PC-9 (cell line): ENCODE measurements at regions not wholly inside any gene's neighbourhood (a gene's known extent, or its start where the extent isn't known, plus 50 kb on each side); places are given as distances from the start of the nearest gene placed in this dataset.

ENCODE experiments used
- BruUV-seq: library from RNA; stranded (reverse); fragments of 400-500 nt; replicated peaks from 2 replicates; lab custom pipeline; 2021; lab: Mats Ljungman, UMichigan
- CTCF ChIA-PET: fragments of 300-600 bp; sonication (Branson Sonifier 250); formaldehyde crosslinking; loops from one replicate; lab custom pipeline; 2022; ENCODE audit warnings: antibody characterized with exemption; lab: Charles Lee
- POLR2A ChIA-PET: fragments of 300-600 bp; sonication (Branson Sonifier 250); formaldehyde crosslinking; loops from one replicate; lab custom pipeline; 2022; ENCODE audit warnings: antibody characterized with exemption; ENCODE audit not compliant: unreplicated experiment; lab: Charles Lee
- DNase-seq, 2 experiments: peaks; one replicate each; pipeline versions ENCODE4 v3.0.0 to v3.0.0-alpha.2; 2015 to 2022; ENCODE audit warnings: mixed read lengths in 1 of 2
- H2AFZ ChIP-seq: fragments of 200-600 bp; sonication (generic); 2 replicates; pipeline ENCODE4 v1.8.1; 2017; ENCODE audit warnings: antibody characterized with exemption
- H3F3A ChIP-seq: fragments of 200-600 bp; sonication (generic); 2 replicates; pipeline ENCODE4 v1.8.1; 2017; ENCODE audit warnings: antibody characterized with exemption, mild to moderate bottlenecking, low read depth; ENCODE audit not compliant: insufficient read depth
- H3K27ac ChIP-seq: fragments of 200-600 bp; sonication (generic); 2 replicates; pipeline ENCODE4 v1.6.1; 2016; ENCODE audit warnings: mixed run types
- H3K27me3 ChIP-seq: fragments of 200-600 bp; sonication (generic); 2 replicates; pipeline ENCODE4 v1.6.1; 2016; ENCODE audit warnings: low read depth, mixed run types; ENCODE audit not compliant: insufficient read depth
- H3K36me3 ChIP-seq: fragments of 200-600 bp; sonication (generic); 2 replicates; pipeline ENCODE4 v1.6.1; 2016; ENCODE audit warnings: low read depth, mixed run types
- H3K4me1 ChIP-seq: fragments of 200-600 bp; sonication (generic); replicated peaks from 2 replicates; pipeline ENCODE4 v1.6.1; 2016; ENCODE audit warnings: mixed run types; ENCODE audit not compliant: insufficient read depth
- H3K4me2 ChIP-seq: fragments of 200-600 bp; sonication (generic); 2 replicates; pipeline ENCODE4 v1.6.1; 2017; ENCODE audit warnings: mixed run types
- H3K4me3 ChIP-seq: fragments of 200-600 bp; sonication (generic); 2 replicates; pipeline ENCODE4 v1.6.1; 2016; ENCODE audit warnings: mixed run types
- H3K79me2 ChIP-seq: fragments of 200-600 bp; sonication (generic); 2 replicates; pipeline ENCODE4 v1.6.1; 2017; ENCODE audit warnings: low read depth, mixed run types
- H3K9me2 ChIP-seq: fragments of 200-600 bp; sonication (generic); 2 replicates; pipeline ENCODE4 v1.8.1; 2017; ENCODE audit warnings: mild to moderate bottlenecking; ENCODE audit not compliant: insufficient read depth
- H3K9me3 ChIP-seq: fragments of 200-600 bp; sonication (generic); 2 replicates; pipeline ENCODE4 v1.8.1; 2016; ENCODE audit warnings: low read depth; ENCODE audit not compliant: insufficient read depth
- H4K20me1 ChIP-seq: fragments of 200-600 bp; sonication (generic); 2 replicates; pipeline ENCODE4 v1.8.1; 2017; ENCODE audit not compliant: insufficient read depth
- EZH2 ChIP-seq: fragments of 200-600 bp; sonication (generic); IDR thresholded peaks from 2 replicates; pipeline ENCODE4 v1.8.0; 2017; ENCODE audit warnings: antibody characterized with exemption, low read depth
- intact Hi-C: fragments of 100-400 bp; cut with micrococcal nuclease; formaldehyde crosslinking; loops from one replicate; pipeline ENCODE4 v1.10.0; 2022; ENCODE audit not compliant: unreplicated experiment
- TF ChIP-seq, protein P1 (sequence below): fragments of 200-600 bp; sonication (generic); conservative IDR thresholded peaks from 2 replicates; pipeline ENCODE4 v1.6.1; 2017; ENCODE audit warnings: mixed run types, antibody characterized with exemption, mild to moderate bottlenecking, moderate library complexity

DNA sequence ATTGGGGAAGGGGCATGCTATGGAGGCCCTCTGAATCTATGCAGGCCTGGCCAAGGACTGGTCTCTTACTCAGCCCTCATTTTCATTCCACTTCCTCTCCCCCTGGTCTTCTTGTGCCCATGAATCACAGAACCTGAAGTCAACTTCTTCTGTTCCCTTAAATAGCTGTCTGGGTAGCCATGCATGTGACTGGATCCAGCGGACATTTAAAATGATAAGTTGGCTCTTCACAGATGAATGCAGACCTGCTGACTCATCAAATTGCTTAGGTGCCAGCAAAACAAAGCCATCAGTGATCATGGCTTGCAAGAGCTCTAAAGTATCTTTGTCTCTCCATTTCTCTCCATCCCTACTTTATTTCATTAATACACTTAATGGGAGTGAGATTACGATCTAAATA lies 90.1 kb upstream of the CADPS start:
- no peaks in the 10 kb centered on the region for H4K20me1 ChIP-seq
- H3K27ac ChIP-seq = no peak overlapping the region
- no peaks in the 10 kb centered on the region for H3K79me2 ChIP-seq
- H2AFZ ChIP-seq = no peak overlapping the region
- intact Hi-C loops = no loop called here
- ChIA-PET CTCF (no interaction called here), POLR2A (no interaction called here)
- TF ChIP-seq, protein P1, sequence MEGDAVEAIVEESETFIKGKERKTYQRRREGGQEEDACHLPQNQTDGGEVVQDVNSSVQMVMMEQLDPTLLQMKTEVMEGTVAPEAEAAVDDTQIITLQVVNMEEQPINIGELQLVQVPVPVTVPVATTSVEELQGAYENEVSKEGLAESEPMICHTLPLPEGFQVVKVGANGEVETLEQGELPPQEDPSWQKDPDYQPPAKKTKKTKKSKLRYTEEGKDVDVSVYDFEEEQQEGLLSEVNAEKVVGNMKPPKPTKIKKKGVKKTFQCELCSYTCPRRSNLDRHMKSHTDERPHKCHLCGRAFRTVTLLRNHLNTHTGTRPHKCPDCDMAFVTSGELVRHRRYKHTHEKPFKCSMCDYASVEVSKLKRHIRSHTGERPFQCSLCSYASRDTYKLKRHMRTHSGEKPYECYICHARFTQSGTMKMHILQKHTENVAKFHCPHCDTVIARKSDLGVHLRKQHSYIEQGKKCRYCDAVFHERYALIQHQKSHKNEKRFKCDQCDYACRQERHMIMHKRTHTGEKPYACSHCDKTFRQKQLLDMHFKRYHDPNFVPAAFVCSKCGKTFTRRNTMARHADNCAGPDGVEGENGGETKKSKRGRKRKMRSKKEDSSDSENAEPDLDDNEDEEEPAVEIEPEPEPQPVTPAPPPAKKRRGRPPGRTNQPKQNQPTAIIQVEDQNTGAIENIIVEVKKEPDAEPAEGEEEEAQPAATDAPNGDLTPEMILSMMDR = no peak
- TF ChIP-seq EZH2 = no peak
- no peaks in the 10 kb centered on the region for H3K9me3 ChIP-seq
- H3K4me1 ChIP-seq = no peaks in the 10 kb centered on the region
- H3K36me3 ChIP-seq = no peaks in the 10 kb centered on the region
- H3F3A ChIP-seq = no peaks in the 10 kb centered on the region
- no peaks in the 10 kb centered on the region for H3K27me3 ChIP-seq
- H3K4me3 ChIP-seq = no peak overlapping the region
- H3K4me2 ChIP-seq = no peak overlapping the region
- H3K9me2 ChIP-seq = no peaks in the 10 kb centered on the region
- DNase-seq = no peak
- BruUV-seq = no TSS peak

GRCh38 chr3:62968128-62968527 lies 92.9 kb upstream of the CADPS start:
- no peaks in the 10 kb centered on the region for H3K9me3 ChIP-seq
- no peaks in the 10 kb centered on the region for H3K36me3 ChIP-seq
- no peak for DNase-seq
- no peaks in the 10 kb centered on the region for H3K79me2 ChIP-seq
- H3K27ac ChIP-seq = no peak overlapping the region
- no peaks in the 10 kb centered on the region for H3K9me2 ChIP-seq
- no peak overlapping the region for H2AFZ ChIP-seq
- no peaks in the 10 kb centered on the region for H3K27me3 ChIP-seq
- ChIA-PET CTCF (no interaction called here), POLR2A (no interaction called here)
- intact Hi-C loops = no loop called here
- BruUV-seq = no TSS peak
- no peaks in the 10 kb centered on the region for H3F3A ChIP-seq
- H3K4me1 ChIP-seq = no peaks in the 10 kb centered on the region
- no peak overlapping the region for H3K4me3 ChIP-seq
- no peak overlapping the region for H3K4me2 ChIP-seq
- TF ChIP-seq, protein P1 = no peak
- TF ChIP-seq EZH2 = no peak
- H4K20me1 ChIP-seq = no peaks in the 10 kb centered on the region

- Histone ChIP-seq H3K27ac (no peak overlapping the region), H3K9me3 (no peaks in the 10 kb centered on the region), H3K36me3 (no peaks in the 10 kb centered on the region), H3K4me1 (no peaks in the 10 kb centered on the region), H3K79me2 (no peaks in the 10 kb centered on the region), H3F3A (no peaks in the 10 kb centered on the region), H2AFZ (no peak overlapping the region), H3K4me3 (no peak overlapping the region), H3K27me3 (no peaks in the 10 kb centered on the region), H3K4me2 (no peak overlapping the region), H4K20me1 (no peaks in the 10 kb centered on the region), H3K9me2 (no peaks in the 10 kb centered on the region)
- TF ChIP-seq EZH2 = no peak
- TF ChIP-seq, protein P1 = no peak
- BruUV-seq = no TSS peak
- CTCF ChIA-PET = no interaction called here
- DNase-seq = no peak
- POLR2A ChIA-PET = no interaction called here
- intact Hi-C loops = no loop called here
Measured at GRCh38 chr3:62970648-62971047, 95.4 kb upstream of the CADPS start.
